ENCODE measurements at regions not wholly inside any gene's neighbourhood (a gene's known extent, or its start where the extent isn't known, plus 50 kb on each side); places are given as distances from the start of the nearest gene placed in this dataset.

DNA sequence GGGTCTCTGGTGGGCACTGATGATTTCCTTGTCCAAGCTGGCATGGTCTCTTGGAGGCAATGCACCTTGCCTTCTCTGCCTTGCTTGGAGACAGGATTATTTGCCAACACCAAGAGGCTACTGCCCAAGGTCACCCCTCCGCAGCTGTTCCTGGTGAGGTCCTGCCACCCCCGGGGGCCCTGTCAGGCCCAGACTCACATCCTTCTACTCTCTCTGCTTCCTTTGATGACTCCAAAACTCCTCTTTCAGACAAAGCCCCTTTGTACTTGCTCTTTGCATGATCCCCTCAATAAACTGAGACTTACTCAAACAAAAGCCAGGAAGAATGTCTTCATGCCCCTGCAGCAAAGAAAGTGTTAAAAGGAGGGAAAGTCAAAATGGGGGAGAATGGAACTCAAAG, 137.7 kb downstream of the MEX3B start:
- 0 out of 2 replicates have a peak, but pooled peaks cover 4% of the 10 kb centered on the region for H3K9me3 Mint-ChIP-seq
- POLR2A ChIA-PET, result interaction anchor here (0.6 kb wide), 1 partner anchor 504 kb away, joined by 9 read pairs; no protein-coding TSS in a partner anchor
- no peak overlapping the region for H3K4me3 Mint-ChIP-seq
- TF ChIP-seq, protein P1, sequence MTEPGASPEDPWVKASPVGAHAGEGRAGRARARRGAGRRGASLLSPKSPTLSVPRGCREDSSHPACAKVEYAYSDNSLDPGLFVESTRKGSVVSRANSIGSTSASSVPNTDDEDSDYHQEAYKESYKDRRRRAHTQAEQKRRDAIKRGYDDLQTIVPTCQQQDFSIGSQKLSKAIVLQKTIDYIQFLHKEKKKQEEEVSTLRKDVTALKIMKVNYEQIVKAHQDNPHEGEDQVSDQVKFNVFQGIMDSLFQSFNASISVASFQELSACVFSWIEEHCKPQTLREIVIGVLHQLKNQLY (CRISPR knock-in tag; IDR thresholded peaks at IDR 0.05), result no peak
- TF ChIP-seq, protein P2, sequence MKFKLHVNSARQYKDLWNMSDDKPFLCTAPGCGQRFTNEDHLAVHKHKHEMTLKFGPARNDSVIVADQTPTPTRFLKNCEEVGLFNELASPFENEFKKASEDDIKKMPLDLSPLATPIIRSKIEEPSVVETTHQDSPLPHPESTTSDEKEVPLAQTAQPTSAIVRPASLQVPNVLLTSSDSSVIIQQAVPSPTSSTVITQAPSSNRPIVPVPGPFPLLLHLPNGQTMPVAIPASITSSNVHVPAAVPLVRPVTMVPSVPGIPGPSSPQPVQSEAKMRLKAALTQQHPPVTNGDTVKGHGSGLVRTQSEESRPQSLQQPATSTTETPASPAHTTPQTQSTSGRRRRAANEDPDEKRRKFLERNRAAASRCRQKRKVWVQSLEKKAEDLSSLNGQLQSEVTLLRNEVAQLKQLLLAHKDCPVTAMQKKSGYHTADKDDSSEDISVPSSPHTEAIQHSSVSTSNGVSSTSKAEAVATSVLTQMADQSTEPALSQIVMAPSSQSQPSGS (CRISPR knock-in tag; IDR thresholded peaks at IDR 0.05; ENCODE audit: borderline replicate concordance, low read depth), result no peak
- TF ChIP-seq TCF7 (CRISPR knock-in tag; IDR thresholded peaks at IDR 0.05; ENCODE audit: low read depth) (no peak), NR2C2 (CRISPR knock-in tag; IDR thresholded peaks at IDR 0.05) (no peak), RORB (CRISPR knock-in tag; IDR thresholded peaks at IDR 0.05) (no peak), CREM (CRISPR knock-in tag; IDR thresholded peaks at IDR 0.05) (no peak)
- TF ChIP-seq, protein P3, sequence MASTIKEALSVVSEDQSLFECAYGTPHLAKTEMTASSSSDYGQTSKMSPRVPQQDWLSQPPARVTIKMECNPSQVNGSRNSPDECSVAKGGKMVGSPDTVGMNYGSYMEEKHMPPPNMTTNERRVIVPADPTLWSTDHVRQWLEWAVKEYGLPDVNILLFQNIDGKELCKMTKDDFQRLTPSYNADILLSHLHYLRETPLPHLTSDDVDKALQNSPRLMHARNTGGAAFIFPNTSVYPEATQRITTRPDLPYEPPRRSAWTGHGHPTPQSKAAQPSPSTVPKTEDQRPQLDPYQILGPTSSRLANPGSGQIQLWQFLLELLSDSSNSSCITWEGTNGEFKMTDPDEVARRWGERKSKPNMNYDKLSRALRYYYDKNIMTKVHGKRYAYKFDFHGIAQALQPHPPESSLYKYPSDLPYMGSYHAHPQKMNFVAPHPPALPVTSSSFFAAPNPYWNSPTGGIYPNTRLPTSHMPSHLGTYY (CRISPR knock-in tag; IDR thresholded peaks at IDR 0.05), result no peak
- TF ChIP-seq, protein P4, sequence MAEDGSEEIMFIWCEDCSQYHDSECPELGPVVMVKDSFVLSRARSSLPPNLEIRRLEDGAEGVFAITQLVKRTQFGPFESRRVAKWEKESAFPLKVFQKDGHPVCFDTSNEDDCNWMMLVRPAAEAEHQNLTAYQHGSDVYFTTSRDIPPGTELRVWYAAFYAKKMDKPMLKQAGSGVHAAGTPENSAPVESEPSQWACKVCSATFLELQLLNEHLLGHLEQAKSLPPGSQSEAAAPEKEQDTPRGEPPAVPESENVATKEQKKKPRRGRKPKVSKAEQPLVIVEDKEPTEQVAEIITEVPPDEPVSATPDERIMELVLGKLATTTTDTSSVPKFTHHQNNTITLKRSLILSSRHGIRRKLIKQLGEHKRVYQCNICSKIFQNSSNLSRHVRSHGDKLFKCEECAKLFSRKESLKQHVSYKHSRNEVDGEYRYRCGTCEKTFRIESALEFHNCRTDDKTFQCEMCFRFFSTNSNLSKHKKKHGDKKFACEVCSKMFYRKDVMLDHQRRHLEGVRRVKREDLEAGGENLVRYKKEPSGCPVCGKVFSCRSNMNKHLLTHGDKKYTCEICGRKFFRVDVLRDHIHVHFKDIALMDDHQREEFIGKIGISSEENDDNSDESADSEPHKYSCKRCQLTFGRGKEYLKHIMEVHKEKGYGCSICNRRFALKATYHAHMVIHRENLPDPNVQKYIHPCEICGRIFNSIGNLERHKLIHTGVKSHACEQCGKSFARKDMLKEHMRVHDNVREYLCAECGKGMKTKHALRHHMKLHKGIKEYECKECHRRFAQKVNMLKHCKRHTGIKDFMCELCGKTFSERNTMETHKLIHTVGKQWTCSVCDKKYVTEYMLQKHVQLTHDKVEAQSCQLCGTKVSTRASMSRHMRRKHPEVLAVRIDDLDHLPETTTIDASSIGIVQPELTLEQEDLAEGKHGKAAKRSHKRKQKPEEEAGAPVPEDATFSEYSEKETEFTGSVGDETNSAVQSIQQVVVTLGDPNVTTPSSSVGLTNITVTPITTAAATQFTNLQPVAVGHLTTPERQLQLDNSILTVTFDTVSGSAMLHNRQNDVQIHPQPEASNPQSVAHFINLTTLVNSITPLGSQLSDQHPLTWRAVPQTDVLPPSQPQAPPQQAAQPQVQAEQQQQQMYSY (CRISPR knock-in tag; IDR thresholded peaks at IDR 0.05), result no peak
- TF ChIP-seq, protein P5, sequence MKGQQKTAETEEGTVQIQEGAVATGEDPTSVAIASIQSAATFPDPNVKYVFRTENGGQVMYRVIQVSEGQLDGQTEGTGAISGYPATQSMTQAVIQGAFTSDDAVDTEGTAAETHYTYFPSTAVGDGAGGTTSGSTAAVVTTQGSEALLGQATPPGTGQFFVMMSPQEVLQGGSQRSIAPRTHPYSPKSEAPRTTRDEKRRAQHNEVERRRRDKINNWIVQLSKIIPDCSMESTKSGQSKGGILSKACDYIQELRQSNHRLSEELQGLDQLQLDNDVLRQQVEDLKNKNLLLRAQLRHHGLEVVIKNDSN (CRISPR knock-in tag; IDR thresholded peaks at IDR 0.05), result no peak
- no peak overlapping the region for H3K27ac Mint-ChIP-seq
- peaks cover 18% of the 10 kb centered on the region for H3K4me1 Mint-ChIP-seq
- H3K36me3 Mint-ChIP-seq, result 0 out of 2 replicates have a peak, but pooled peaks cover 4% of the 10 kb centered on the region
- ATAC-seq, result 0 out of 2 replicates have a peak, but pooled peaks have one; percentile 30
- no peak for DNase-seq (ENCODE audit: low spot score)
- no peaks in the 10 kb centered on the region for H3K27me3 Mint-ChIP-seq (ENCODE audit: low read depth)
- CTCF ChIA-PET, result interaction anchor here (1.2 kb wide), 1 partner anchor 95 kb away, joined by 4 read pairs; no protein-coding TSS in a partner anchor

DNA sequence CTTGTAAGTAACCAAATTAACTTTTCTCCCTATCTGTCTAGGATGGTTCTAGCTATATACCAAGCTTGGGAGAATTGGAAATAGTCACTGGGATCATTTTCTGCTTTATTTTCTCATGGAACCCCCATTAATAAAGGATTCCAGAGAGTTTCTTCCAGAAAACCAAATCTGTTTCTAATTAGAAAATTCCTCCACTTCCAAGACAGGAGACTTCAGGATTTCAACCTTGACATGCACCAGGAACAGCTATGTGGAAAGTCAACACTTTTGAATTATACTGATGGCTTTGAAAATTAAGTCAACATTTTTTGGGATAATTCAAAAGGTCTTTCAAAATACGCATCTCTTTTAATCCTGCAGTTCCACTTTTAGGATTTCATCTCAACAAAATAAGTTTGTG, 138.3 kb downstream of the MEX3B start:
- Mint-ChIP-seq H3K27ac (no peak overlapping the region), H3K9me3 (0 out of 2 replicates have a peak, but pooled peaks cover 4% of the 10 kb centered on the region), H3K4me1 (peaks cover 15% of the 10 kb centered on the region), H3K27me3 (ENCODE audit: low read depth) (no peaks in the 10 kb centered on the region), H3K36me3 (0 out of 2 replicates have a peak, but pooled peaks cover 4% of the 10 kb centered on the region), H3K4me3 (no peak overlapping the region)
- ATAC-seq (no peak), DNase-seq (ENCODE audit: low spot score) (no peak)
- TF ChIP-seq RELA (CRISPR knock-in tag; IDR thresholded peaks at IDR 0.05; ENCODE audit: borderline replicate concordance), result no peak
- TF ChIP-seq, protein P6, sequence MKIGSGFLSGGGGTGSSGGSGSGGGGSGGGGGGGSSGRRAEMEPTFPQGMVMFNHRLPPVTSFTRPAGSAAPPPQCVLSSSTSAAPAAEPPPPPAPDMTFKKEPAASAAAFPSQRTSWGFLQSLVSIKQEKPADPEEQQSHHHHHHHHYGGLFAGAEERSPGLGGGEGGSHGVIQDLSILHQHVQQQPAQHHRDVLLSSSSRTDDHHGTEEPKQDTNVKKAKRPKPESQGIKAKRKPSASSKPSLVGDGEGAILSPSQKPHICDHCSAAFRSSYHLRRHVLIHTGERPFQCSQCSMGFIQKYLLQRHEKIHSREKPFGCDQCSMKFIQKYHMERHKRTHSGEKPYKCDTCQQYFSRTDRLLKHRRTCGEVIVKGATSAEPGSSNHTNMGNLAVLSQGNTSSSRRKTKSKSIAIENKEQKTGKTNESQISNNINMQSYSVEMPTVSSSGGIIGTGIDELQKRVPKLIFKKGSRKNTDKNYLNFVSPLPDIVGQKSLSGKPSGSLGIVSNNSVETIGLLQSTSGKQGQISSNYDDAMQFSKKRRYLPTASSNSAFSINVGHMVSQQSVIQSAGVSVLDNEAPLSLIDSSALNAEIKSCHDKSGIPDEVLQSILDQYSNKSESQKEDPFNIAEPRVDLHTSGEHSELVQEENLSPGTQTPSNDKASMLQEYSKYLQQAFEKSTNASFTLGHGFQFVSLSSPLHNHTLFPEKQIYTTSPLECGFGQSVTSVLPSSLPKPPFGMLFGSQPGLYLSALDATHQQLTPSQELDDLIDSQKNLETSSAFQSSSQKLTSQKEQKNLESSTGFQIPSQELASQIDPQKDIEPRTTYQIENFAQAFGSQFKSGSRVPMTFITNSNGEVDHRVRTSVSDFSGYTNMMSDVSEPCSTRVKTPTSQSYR (CRISPR knock-in tag; IDR thresholded peaks at IDR 0.05), result no peak
- CTCF ChIA-PET, result no interaction called here
- POLR2A ChIA-PET, result no interaction called here
